GM10266 (cell line): ENCODE measurements at regions not wholly inside any gene's neighbourhood (a gene's known extent, or its start where the extent isn't known, plus 50 kb on each side); places are given as distances from the start of the nearest gene placed in this dataset.

Experiments used
- DNase-seq: peaks from one replicate; pipeline ENCODE4 v3.0.0; 2012; ENCODE audit errors: extremely low spot score
- CTCF ChIP-seq: IDR thresholded peaks from 2 replicates; pipeline ENCODE4 v1.5.1; 2012; ENCODE audit warnings: mild to moderate bottlenecking, low read depth; ENCODE audit not compliant: control insufficient read depth, insufficient read depth; ENCODE audit errors: missing control alignments

GRCh38 chr9:82780017-82780416 lies 282.9 kb downstream of the RASEF start:
- DNase-seq = no peak
- no peak for TF ChIP-seq CTCF

GRCh38 chr9:82781921-82782392 lies 281.0 kb downstream of the RASEF start:
- TF ChIP-seq CTCF = no peak
- no peak for DNase-seq

GRCh38 chr9:82783045-82783444 lies 279.9 kb downstream of the RASEF start:
- no peak for TF ChIP-seq CTCF

GRCh38 chr9:82784589-82784988 lies 278.4 kb downstream of the RASEF start:
- TF ChIP-seq CTCF = no peak
- DNase-seq = no peak

More at GRCh38 chr9:82783045-82783444, 279.9 kb downstream of the RASEF start:
- DNase-seq = no peak

GRCh38 chr9:82789155-82789824 lies 273.7 kb downstream of the RASEF start:
- no peak for TF ChIP-seq CTCF
- DNase-seq = no peak

- DNase-seq = no peak
- no peak for TF ChIP-seq CTCF
These were observed 272.1 kb downstream of the RASEF start for GRCh38 chr9:82790875-82791274.

GRCh38 chr9:82791692-82792091 lies 271.2 kb downstream of the RASEF start:
- no peak for DNase-seq
- TF ChIP-seq CTCF = no peak
